C4-2B (cell line): ENCODE measurements at regions not wholly inside any gene's neighbourhood (a gene's known extent, or its start where the extent isn't known, plus 50 kb on each side); places are given as distances from the start of the nearest gene placed in this dataset.
"Not testable (repeated sequence)": the region's sequence is repeated elsewhere in the genome, so short reads cannot be mapped to it uniquely, and the experiment has no call there.

Source experiments
- H3K27ac ChIP-seq: fragments of 450-650 bp; 2 replicates; pipeline ENCODE4 v1.5.1; 2017
- ZFX ChIP-seq: fragments of 450-650 bp; IDR thresholded peaks from 2 replicates; pipeline ENCODE4 v1.6.1; 2017
- TF ChIP-seq, protein P1 (sequence below): fragments of 450-650 bp; conservative IDR thresholded peaks from 2 replicates; pipeline ENCODE4 v1.5.1; 2017; ENCODE audit warnings: mild to moderate bottlenecking

DNA sequence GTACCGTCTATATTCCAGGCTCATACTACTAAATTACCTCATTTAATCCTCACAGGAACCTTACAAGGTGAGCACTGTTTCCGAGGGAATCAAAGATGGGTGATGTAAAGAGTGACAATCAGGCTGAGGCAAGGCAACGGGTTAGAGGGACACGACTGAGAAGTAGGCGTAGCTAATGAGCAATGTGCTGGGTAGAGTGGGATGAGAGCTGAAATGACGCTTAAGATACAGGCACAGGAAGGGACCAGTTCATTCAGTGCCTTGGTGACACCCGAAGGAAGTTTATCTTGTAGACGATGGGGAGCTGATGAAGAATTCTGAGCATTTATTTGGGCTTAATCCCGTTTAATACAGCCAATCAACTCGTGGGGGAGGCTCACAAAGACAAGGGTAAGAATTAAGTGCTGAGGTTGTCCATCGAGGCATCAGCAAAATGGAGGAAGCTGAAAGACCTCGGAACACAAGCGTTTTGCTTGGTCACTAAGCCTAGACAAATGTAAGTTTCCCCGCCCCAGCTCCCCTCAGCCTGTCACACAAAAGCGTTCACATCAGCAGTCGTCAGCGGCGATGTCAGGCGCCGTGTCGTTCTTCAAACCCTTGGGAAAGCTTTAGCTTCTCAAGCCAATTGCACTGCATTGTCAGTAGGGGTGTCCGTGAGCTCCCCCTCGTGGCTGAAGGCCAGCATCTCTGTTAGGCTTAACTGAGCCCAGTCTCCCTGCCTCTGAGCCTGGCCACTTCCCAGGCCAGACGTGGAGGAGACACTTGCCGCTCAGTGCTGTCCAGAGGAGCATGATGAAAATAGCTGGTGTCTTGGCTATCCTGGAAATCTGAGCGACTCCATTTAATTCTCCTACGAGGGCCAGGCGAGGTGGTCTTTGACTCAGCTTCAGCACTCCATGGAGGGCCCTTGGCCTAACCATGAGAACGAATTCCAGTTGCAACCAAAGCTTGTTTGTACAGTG is 288.5 kb upstream of the G2E3 start:
- no peak overlapping the region for H3K27ac ChIP-seq
- TF ChIP-seq, protein P1, sequence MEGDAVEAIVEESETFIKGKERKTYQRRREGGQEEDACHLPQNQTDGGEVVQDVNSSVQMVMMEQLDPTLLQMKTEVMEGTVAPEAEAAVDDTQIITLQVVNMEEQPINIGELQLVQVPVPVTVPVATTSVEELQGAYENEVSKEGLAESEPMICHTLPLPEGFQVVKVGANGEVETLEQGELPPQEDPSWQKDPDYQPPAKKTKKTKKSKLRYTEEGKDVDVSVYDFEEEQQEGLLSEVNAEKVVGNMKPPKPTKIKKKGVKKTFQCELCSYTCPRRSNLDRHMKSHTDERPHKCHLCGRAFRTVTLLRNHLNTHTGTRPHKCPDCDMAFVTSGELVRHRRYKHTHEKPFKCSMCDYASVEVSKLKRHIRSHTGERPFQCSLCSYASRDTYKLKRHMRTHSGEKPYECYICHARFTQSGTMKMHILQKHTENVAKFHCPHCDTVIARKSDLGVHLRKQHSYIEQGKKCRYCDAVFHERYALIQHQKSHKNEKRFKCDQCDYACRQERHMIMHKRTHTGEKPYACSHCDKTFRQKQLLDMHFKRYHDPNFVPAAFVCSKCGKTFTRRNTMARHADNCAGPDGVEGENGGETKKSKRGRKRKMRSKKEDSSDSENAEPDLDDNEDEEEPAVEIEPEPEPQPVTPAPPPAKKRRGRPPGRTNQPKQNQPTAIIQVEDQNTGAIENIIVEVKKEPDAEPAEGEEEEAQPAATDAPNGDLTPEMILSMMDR: peak; percentile 98
- TF ChIP-seq ZFX: no peak

DNA sequence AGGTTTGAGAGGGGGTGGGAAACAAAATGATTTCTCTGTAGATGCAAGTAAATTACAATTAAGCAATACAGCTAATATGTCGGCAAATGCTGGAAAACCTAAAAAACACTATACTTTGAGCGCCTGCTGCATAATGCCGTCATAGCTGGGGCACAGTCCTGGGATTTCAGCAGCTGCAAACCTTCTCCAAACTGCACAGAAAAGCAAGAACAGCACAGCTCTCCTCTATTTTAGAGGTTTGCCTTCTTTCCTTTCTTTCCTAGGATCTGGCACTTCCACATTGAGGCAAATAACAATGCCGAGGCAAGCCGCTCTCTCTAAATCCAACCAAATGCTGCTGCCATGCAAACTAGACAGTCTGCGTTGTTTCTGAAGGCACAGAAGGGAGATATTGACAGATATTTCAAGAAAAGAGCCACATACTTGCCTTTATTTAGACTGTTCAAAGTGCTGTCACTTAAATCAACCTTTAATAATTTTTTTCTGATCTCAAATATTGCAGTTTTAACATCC is 287.1 kb upstream of the G2E3 start:
- H3K27ac ChIP-seq: no peak overlapping the region
- TF ChIP-seq, protein P1: no peak

DNA sequence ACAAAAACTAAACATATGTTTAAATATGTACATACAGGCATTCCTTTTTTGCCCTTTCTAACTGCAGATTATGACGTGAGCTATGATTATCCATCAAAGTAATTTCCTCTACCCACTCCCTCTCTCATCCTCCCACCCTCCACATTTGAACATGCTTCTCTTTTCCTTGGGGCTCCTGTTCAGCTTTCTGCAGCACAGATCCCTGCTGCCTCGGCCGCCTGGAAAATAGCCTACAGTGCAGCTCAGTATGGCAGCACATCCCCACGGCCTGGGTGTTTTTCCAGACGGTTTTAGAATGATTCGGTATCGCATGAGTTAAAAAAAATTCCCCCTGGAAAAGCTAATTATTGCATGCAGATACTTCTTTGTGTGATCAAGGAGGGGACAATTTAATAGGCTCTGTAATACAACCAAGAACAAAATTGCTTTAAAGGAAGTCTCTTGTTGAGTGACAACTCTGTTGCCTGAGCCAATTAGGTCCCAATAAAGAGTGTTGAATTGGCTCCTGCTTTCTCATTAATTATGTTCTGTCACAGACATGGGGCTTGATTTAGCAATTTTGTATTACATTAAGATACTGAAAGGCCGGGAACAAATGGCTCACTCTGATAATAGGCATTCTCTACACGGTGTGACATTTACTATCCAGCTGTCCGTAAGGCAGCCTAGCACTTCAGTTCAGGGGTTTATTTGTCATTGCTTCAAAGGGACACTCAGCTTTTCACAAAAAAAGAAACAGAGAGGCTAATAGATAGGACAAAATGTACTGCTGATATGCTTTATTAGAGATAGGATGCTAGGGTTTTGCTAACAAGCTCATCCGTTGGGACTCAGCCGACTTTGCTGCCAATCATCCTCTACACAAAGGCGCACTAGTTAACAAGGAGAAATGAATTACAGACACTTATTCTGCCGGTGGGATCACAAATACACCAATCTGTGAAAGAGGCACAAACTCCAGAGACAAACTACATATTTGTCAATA is 285.8 kb upstream of the G2E3 start:
- H3K27ac ChIP-seq: no peak overlapping the region
- TF ChIP-seq ZFX: no peak
- TF ChIP-seq, protein P1: no peak

DNA sequence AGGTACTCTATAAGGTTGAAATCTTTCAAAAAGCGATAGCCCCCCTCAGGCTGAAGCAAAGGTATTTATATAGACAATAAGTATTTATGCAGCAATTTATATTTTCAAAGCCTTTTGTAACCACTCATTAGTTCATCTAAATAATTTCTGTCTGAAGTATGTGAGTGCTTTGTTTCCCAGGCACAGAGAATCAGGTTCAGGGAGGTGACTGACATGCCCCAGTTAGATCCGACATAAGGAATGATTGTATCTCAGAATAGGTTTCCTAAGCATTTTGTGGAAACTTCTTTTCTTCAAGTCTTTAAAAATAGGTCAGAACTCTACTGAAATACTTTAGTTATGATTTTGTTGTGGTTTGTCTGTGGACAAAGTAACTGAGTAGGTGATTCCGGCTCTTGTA is 283.4 kb upstream of the G2E3 start:
- no peak overlapping the region for H3K27ac ChIP-seq
- TF ChIP-seq, protein P1: no peak
- no peak for TF ChIP-seq ZFX

DNA sequence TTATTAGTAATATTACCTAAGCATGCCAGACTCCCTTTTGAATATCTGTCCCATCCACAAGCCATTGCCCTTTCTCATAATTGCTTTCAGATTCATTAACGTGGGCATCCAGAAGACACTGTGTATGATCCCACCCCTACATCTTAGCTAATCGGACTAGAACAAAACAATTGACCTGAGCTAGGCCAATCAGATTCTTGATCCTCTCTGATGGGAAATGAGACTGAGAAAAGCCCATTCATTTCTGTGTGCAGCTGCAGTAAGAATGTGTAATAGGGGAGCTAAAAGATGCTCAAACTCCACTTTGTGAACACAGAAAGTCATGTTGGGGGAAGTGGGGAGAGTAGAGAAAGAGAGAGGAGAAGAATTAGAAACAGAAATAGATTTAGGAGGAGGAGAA is 281.7 kb upstream of the G2E3 start:
- no peak for TF ChIP-seq ZFX
- TF ChIP-seq, protein P1: no peak
- no peak overlapping the region for H3K27ac ChIP-seq

DNA sequence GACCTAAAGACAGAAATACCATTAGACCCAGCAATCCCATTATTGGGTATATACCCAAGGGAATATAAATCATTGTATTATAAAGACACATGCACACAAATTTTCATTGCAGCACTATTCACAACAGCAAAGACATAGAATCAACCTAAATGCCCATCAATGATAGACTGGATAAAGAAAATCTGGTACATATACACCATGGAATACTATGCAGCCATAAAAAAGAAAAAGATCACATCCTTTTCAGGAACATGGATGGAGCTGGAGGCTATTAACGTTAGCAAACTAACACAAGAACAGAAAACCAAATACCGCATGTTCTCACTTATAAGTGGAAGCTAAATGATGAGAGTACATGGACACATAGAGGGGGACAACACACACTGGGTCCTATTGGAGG is 280.1 kb upstream of the G2E3 start:
- not testable (repeated sequence) for H3K27ac ChIP-seq

DNA sequence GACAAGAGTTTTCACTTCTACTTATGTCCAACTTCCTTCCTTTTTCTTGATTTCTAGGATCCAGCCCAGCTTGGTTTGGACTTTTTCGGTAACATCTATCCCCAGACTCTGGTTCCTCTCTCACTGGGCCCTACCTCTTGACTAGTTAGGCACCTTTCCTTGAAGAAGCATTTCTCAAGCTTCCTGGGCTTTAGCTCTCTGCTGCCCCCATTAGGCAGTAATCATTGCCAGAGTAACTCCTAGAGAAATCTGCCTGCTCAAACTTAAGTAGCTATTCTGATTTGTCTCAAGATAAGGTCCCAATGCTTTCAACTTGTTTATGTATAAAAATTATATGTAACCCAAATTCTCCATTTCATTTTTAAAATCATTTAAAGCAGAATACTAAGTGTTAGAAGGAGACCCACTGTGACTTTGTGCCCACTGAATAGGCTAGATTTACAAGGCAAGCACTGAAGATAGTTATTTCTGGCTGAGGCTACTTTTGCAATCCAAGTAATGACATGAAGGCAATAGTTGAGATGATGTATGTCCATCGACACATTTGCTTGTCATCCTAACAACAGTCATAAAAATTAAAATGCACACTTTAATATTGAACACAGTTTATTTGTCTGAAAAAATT is 275.0 kb upstream of the G2E3 start:
- TF ChIP-seq, protein P1: peak; percentile 97
- no peak for TF ChIP-seq ZFX
- H3K27ac ChIP-seq: no peak overlapping the region
